Right lobe of liver (tissue), 4 donors: ENCODE measurements at regions not wholly inside any gene's neighbourhood (a gene's known extent, or its start where the extent isn't known, plus 50 kb on each side); places are given as distances from the start of the nearest gene placed in this dataset.

Experiments used
- POLR2A ChIP-seq: fragments of 450-650 bp; IDR thresholded peaks from one replicate; pipeline ENCODE4 v1.6.1; 2017; ENCODE audit warnings: antibody characterized with exemption, mild to moderate bottlenecking
- TF ChIP-seq, protein P1 (sequence below), 4 donors: fragments of 200-600 bp in 3 of 4; fragments of 450-650 bp in 1 of 4; IDR thresholded peaks; one replicate each; pipeline versions ENCODE4 v1.5.1 to v1.8.0; 2016 to 2022; ENCODE audit warnings: antibody characterized with exemption in 4 of 4, mild to moderate bottlenecking in 2 of 4
- donor health status: DM: no; HTN: no; CAD: no.
- donor health status: DM: no; HTN: no; CAD: no.
- donor health status: DM: no; HTN: yes; CAD: no.

DNA sequence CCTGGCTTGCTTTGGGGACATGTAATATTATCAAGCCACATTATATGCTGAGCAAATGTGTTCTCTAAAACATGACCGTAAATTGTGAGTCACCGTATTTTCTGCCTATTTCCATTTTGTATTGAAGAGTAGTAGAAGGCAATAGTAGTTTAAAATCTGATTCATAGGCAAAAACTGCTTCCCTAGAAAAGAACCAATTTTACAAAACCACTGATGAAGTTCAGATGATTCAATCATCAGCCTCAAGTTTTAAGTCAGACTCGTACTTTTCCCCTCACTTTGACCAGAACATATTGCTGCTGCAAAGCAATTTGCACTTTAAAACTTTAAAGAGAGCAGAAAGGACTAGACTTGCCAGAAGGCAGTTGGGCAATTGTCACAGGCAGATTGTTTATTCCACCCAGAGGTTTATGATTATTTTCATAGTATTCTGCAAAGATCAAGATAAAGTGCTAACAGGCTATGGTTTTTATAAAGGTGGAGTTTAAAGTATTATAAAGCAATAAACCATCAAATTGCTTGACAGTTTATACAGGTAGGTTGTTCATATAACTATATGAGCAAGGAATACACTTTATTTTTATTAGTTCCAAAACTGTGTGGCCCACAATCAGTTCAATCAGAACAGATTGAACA lies 168.2 kb downstream of the ETV1 start:
- TF ChIP-seq, protein P1, sequence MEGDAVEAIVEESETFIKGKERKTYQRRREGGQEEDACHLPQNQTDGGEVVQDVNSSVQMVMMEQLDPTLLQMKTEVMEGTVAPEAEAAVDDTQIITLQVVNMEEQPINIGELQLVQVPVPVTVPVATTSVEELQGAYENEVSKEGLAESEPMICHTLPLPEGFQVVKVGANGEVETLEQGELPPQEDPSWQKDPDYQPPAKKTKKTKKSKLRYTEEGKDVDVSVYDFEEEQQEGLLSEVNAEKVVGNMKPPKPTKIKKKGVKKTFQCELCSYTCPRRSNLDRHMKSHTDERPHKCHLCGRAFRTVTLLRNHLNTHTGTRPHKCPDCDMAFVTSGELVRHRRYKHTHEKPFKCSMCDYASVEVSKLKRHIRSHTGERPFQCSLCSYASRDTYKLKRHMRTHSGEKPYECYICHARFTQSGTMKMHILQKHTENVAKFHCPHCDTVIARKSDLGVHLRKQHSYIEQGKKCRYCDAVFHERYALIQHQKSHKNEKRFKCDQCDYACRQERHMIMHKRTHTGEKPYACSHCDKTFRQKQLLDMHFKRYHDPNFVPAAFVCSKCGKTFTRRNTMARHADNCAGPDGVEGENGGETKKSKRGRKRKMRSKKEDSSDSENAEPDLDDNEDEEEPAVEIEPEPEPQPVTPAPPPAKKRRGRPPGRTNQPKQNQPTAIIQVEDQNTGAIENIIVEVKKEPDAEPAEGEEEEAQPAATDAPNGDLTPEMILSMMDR (IDR thresholded peaks at IDR 0.05) = no peak
- no peak for TF ChIP-seq POLR2A
